ENCODE measurements at regions not wholly inside any gene's neighbourhood (a gene's known extent, or its start where the extent isn't known, plus 50 kb on each side); places are given as distances from the start of the nearest gene placed in this dataset.

DNA sequence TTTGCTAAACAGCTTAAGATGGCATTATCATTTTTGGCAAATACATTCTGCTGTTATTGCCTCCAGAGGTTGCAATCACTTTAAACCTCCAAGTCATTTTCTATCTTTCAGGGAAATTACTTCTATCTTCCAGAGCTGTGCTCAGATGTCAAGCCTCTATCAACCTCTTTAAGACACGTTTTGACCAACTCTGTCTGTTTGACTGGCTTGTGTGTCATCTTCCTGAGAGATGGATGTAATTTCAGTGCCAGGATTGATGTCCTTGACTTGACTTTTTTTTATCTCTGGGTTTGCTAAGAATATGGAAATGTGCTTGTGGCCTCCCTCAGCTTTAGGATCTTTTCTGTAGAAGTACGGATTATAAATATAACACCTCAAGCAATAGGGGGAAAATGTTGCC is 263.4 kb downstream of the GLUD2 start:
- TF ChIP-seq ZNF610 (tag by site-specific recombination; IDR thresholded peaks at IDR 0.05; ENCODE audit: borderline replicate concordance) (no peak), ZNF19 (tag by site-specific recombination; IDR thresholded peaks at IDR 0.05; ENCODE audit: low read depth) (no peak), ZNF114 (tag by site-specific recombination; IDR thresholded peaks at IDR 0.05) (no peak), ZNF341 (tag by site-specific recombination; IDR thresholded peaks at IDR 0.05; ENCODE audit: low read depth) (no peak)
- TF ChIP-seq, protein P1, sequence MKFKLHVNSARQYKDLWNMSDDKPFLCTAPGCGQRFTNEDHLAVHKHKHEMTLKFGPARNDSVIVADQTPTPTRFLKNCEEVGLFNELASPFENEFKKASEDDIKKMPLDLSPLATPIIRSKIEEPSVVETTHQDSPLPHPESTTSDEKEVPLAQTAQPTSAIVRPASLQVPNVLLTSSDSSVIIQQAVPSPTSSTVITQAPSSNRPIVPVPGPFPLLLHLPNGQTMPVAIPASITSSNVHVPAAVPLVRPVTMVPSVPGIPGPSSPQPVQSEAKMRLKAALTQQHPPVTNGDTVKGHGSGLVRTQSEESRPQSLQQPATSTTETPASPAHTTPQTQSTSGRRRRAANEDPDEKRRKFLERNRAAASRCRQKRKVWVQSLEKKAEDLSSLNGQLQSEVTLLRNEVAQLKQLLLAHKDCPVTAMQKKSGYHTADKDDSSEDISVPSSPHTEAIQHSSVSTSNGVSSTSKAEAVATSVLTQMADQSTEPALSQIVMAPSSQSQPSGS (tag by site-specific recombination; IDR thresholded peaks at IDR 0.05; ENCODE audit: low read depth) = no peak
- TF ChIP-seq, protein P2, sequence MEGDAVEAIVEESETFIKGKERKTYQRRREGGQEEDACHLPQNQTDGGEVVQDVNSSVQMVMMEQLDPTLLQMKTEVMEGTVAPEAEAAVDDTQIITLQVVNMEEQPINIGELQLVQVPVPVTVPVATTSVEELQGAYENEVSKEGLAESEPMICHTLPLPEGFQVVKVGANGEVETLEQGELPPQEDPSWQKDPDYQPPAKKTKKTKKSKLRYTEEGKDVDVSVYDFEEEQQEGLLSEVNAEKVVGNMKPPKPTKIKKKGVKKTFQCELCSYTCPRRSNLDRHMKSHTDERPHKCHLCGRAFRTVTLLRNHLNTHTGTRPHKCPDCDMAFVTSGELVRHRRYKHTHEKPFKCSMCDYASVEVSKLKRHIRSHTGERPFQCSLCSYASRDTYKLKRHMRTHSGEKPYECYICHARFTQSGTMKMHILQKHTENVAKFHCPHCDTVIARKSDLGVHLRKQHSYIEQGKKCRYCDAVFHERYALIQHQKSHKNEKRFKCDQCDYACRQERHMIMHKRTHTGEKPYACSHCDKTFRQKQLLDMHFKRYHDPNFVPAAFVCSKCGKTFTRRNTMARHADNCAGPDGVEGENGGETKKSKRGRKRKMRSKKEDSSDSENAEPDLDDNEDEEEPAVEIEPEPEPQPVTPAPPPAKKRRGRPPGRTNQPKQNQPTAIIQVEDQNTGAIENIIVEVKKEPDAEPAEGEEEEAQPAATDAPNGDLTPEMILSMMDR (tag by site-specific recombination; IDR thresholded peaks at IDR 0.05) = no peak
